H1 (cell line): ENCODE measurements at regions not wholly inside any gene's neighbourhood (a gene's known extent, or its start where the extent isn't known, plus 50 kb on each side); places are given as distances from the start of the nearest gene placed in this dataset.

Source experiments
- CTCF ChIA-PET: fragments of 300-600 bp; sonication (Branson Sonifier 250); formaldehyde crosslinking; loops from one replicate; lab custom pipeline; 2021; ENCODE audit not compliant: partially characterized antibody; lab: Charles Lee
- POLR2A ChIA-PET: fragments of 300-600 bp; sonication (Branson Sonifier 250); formaldehyde crosslinking; loops from one replicate; lab custom pipeline; 2021; ENCODE audit warnings: inconsistent platforms; ENCODE audit not compliant: partially characterized antibody; lab: Charles Lee
- DNase-seq, 2 experiments: peaks; one replicate each; pipeline versions ENCODE4 v3.0.0 to v3.0.0-alpha.2; 2010 to 2022; ENCODE audit warnings: low spot score in 2 of 2, low read depth in 1 of 2, mixed read lengths in 1 of 2
- FAIRE-seq: peaks from 2 replicates; lab custom pipeline; 2011; peaks lifted over from hg19 to GRCh38; lab: Jason Lieb, UNC
- H2AFZ ChIP-seq: 2 replicates; pipeline ENCODE4 v1.8.1; 2012; ENCODE audit warnings: low read length, inconsistent platforms
- H2AK5ac ChIP-seq: 2 replicates; pipeline ENCODE4 v1.6.1; 2013; ENCODE audit warnings: low read depth, low read length
- H2BK120ac ChIP-seq: replicated peaks from 2 replicates; pipeline ENCODE3; 2013; ENCODE audit warnings: low read depth, low read length, inconsistent platforms
- H2BK12ac ChIP-seq: 2 replicates; pipeline ENCODE4 v1.6.1; 2013; ENCODE audit warnings: low read depth, low read length
- H2BK15ac ChIP-seq: 2 replicates; pipeline ENCODE4 v1.6.1; 2013; ENCODE audit warnings: low read length
- H2BK20ac ChIP-seq: 2 replicates; pipeline ENCODE4 v1.6.1; 2013; ENCODE audit warnings: low read length
- H2BK5ac ChIP-seq: 2 replicates; pipeline ENCODE4 v1.6.1; 2013; ENCODE audit warnings: low read depth, low read length
- H3K14ac ChIP-seq: 2 replicates; pipeline ENCODE4 v1.6.1; 2013; ENCODE audit warnings: inconsistent platforms; ENCODE audit not compliant: insufficient read length
- H3K18ac ChIP-seq: 2 replicates; pipeline ENCODE4 v1.6.1; 2013; ENCODE audit warnings: low read length; ENCODE audit errors: extremely low read depth
- H3K23ac ChIP-seq: 2 replicates; pipeline ENCODE4 v1.6.1; 2013; ENCODE audit warnings: inconsistent platforms; ENCODE audit not compliant: insufficient read length
- H3K23me2 ChIP-seq: 2 replicates; pipeline ENCODE4 v1.6.1; 2013; ENCODE audit warnings: low read depth, low read length
- H3K27ac ChIP-seq: 2 replicates; pipeline ENCODE4 v1.6.1; 2011; ENCODE audit warnings: low read depth, low read length, inconsistent platforms
- H3K27me3 ChIP-seq, 4 experiments: replicated peaks in 1 of 4; 1 replicate in 1 of 4; 2 replicates in 3 of 4; pipeline versions ENCODE4 v1.6.1 to v1.8.1; 2011 to 2013; ENCODE audit warnings: low read length in 3 of 4, mild to moderate bottlenecking in 3 of 4, inconsistent platforms in 2 of 4, mixed read lengths in 2 of 4, moderate library complexity in 1 of 4; ENCODE audit not compliant: control insufficient read depth in 3 of 4, insufficient read depth in 3 of 4; ENCODE audit errors: extremely low read depth in 1 of 4
- H3K36me3 ChIP-seq, 4 experiments: 2 replicates each; pipeline versions ENCODE4 v1.6.1 to v1.8.1; 2011 to 2013; ENCODE audit warnings: mild to moderate bottlenecking in 4 of 4, low read length in 3 of 4, moderate library complexity in 2 of 4, control low read depth in 1 of 4, inconsistent platforms in 1 of 4; ENCODE audit not compliant: insufficient read depth in 4 of 4, control insufficient read depth in 2 of 4
- H3K4ac ChIP-seq: replicated peaks from 2 replicates; pipeline ENCODE3; 2013; ENCODE audit warnings: low read length, low read depth, mixed read lengths, inconsistent platforms; ENCODE audit not compliant: insufficient read length
- H3K4me1 ChIP-seq, 4 experiments: replicated peaks in 1 of 4; 1 replicate in 1 of 4; 2 replicates in 3 of 4; pipeline versions ENCODE4 v1.6.1 to v1.8.1; 2011 to 2013; ENCODE audit warnings: low read length in 3 of 4, inconsistent platforms in 2 of 4, mixed read lengths in 1 of 4; ENCODE audit not compliant: insufficient read depth in 4 of 4, control insufficient read depth in 3 of 4
- H3K4me2 ChIP-seq, 2 experiments: 2 replicates each; pipeline versions ENCODE4 v1.6.1 to v1.8.1; 2011 to 2013; ENCODE audit warnings: low read depth in 2 of 2, low read length in 2 of 2, control low read depth in 1 of 2, inconsistent platforms in 1 of 2, mild to moderate bottlenecking in 1 of 2; ENCODE audit not compliant: insufficient read depth in 1 of 2
- H3K4me3 ChIP-seq, 4 experiments: fragments of 200-600, 300-600 bp in 1 of 4; sonication (generic), shearing (Covaris generic), sonication (Bioruptor Twin) in 1 of 4; 2 replicates each; pipeline versions ENCODE4 v1.5.1 to v1.8.1; 2011 to 2016; ENCODE audit warnings: low read length in 4 of 4, low read depth in 3 of 4, control low read depth in 2 of 4, inconsistent platforms in 2 of 4, mild to moderate bottlenecking in 2 of 4, mixed read lengths in 1 of 4, moderate library complexity in 1 of 4; ENCODE audit not compliant: insufficient read depth in 2 of 4; ENCODE audit errors: extremely low read depth in 1 of 4
- H3K56ac ChIP-seq: replicated peaks from 2 replicates; pipeline ENCODE3; 2013; ENCODE audit warnings: low read depth, mild to moderate bottlenecking, mixed read lengths, low read length, inconsistent platforms; ENCODE audit not compliant: insufficient read length
- H3K79me1 ChIP-seq: 2 replicates; pipeline ENCODE4 v1.6.1; 2013; ENCODE audit warnings: low read depth, low read length, control low read depth
- H3K79me2 ChIP-seq, 2 experiments: 2 replicates each; pipeline versions ENCODE4 v1.6.1 to v1.8.1; 2012 to 2013; ENCODE audit warnings: low read length in 2 of 2, mild to moderate bottlenecking in 2 of 2, inconsistent platforms in 1 of 2; ENCODE audit not compliant: insufficient read depth in 2 of 2, control insufficient read depth in 1 of 2
- H3K9ac ChIP-seq, 4 experiments: replicated peaks in 1 of 4; 1 replicate in 1 of 4; 2 replicates in 3 of 4; pipeline versions ENCODE4 v1.6.1 to v1.8.1; 2011 to 2013; ENCODE audit warnings: low read depth in 3 of 4, low read length in 3 of 4, control low read depth in 2 of 4, mild to moderate bottlenecking in 2 of 4, moderate library complexity in 2 of 4, inconsistent platforms in 1 of 4; ENCODE audit errors: extremely low read depth in 1 of 4
- H3K9me3 ChIP-seq, 2 experiments: 2 replicates each; pipeline versions ENCODE4 v1.6.1 to v1.8.1; 2012 to 2013; ENCODE audit warnings: mild to moderate bottlenecking in 2 of 2, moderate library complexity in 2 of 2, control low read depth in 1 of 2, inconsistent platforms in 1 of 2, low read depth in 1 of 2, low read length in 1 of 2, mixed read lengths in 1 of 2; ENCODE audit not compliant: insufficient read depth in 2 of 2
- H4K20me1 ChIP-seq, 2 experiments: replicated peaks in 1 of 2; 2 replicates each; pipeline versions ENCODE3 to v1.8.1; 2011 to 2013; ENCODE audit warnings: inconsistent platforms in 2 of 2, low read length in 2 of 2, mild to moderate bottlenecking in 1 of 2; ENCODE audit not compliant: insufficient read depth in 2 of 2, control insufficient read depth in 1 of 2
- H4K5ac ChIP-seq: 2 replicates; pipeline ENCODE4 v1.6.1; 2013; ENCODE audit warnings: low read length, low read depth, mixed read lengths, inconsistent platforms; ENCODE audit not compliant: insufficient read length
- H4K8ac ChIP-seq: 2 replicates; pipeline ENCODE4 v1.8.0; 2013; ENCODE audit warnings: mild to moderate bottlenecking, moderate library complexity, low read length, inconsistent platforms; ENCODE audit not compliant: insufficient read depth; ENCODE audit errors: extremely low read depth
- H4K91ac ChIP-seq: replicated peaks from 2 replicates; pipeline ENCODE3; 2013; ENCODE audit warnings: low read length, mixed read lengths, inconsistent platforms; ENCODE audit not compliant: insufficient read length
- EP300 ChIP-seq, 2 experiments: IDR thresholded peaks; 1 replicate in 1 of 2; 2 replicates in 1 of 2; pipeline ENCODE4 v1.6.1; 2011 to 2012; ENCODE audit warnings: low read depth in 2 of 2, low read length in 2 of 2, mild to moderate bottlenecking in 2 of 2, borderline replicate concordance in 1 of 2, inconsistent platforms in 1 of 2, moderate library complexity in 1 of 2
- EZH2 ChIP-seq: fragments of 200-600 bp; sonication (generic); IDR thresholded peaks from 2 replicates; pipeline ENCODE4 v1.7.1; 2012; ENCODE audit warnings: low read depth, mild to moderate bottlenecking, moderate library complexity, low read length, inconsistent platforms; ENCODE audit not compliant: severe bottlenecking
- GABPA ChIP-seq: IDR thresholded peaks from 2 replicates; pipeline ENCODE4 v1.6.1; 2011; ENCODE audit warnings: mild to moderate bottlenecking, low read length, moderate library complexity, borderline replicate concordance; ENCODE audit not compliant: insufficient read depth
- HDAC2 ChIP-seq, 2 experiments: fragments of 300-600 bp in 1 of 2; sonication (generic) in 1 of 2; IDR thresholded peaks; 2 replicates each; pipeline ENCODE4 v1.6.1; 2011 to 2012; ENCODE audit warnings: low read depth in 2 of 2, low read length in 2 of 2, mild to moderate bottlenecking in 2 of 2, moderate library complexity in 2 of 2, borderline replicate concordance in 1 of 2, inconsistent platforms in 1 of 2
- JUND ChIP-seq: IDR thresholded peaks from 2 replicates; pipeline ENCODE4 v1.6.1; 2011; ENCODE audit warnings: mild to moderate bottlenecking, improper control_type of control experiment, low read length
- PHF8 ChIP-seq: fragments of 200-600 bp; sonication (generic); conservative IDR thresholded peaks from 2 replicates; pipeline ENCODE4 v1.7.1; 2012; ENCODE audit warnings: low read depth, mild to moderate bottlenecking, inconsistent platforms, low read length, moderate library complexity
- POLR2A ChIP-seq, 2 experiments: IDR thresholded peaks; 1 replicate in 1 of 2; 2 replicates in 1 of 2; pipeline ENCODE4 v1.6.1; 2011; ENCODE audit warnings: low read depth in 2 of 2, low read length in 2 of 2, mild to moderate bottlenecking in 2 of 2; ENCODE audit errors: control extremely low read depth in 1 of 2
- RBBP5 ChIP-seq: IDR thresholded peaks from 2 replicates; pipeline ENCODE4 v1.7.1; 2012; ENCODE audit warnings: low read depth, mild to moderate bottlenecking, inconsistent platforms, low read length, moderate library complexity, borderline replicate concordance
- SIRT6 ChIP-seq: IDR thresholded peaks from one replicate; pipeline ENCODE4 v1.7.1; 2012; ENCODE audit warnings: low read length, inconsistent platforms
- SIX5 ChIP-seq: IDR thresholded peaks from 2 replicates; pipeline ENCODE4 v1.6.1; 2011; ENCODE audit warnings: mild to moderate bottlenecking, low read depth, low read length
- SUZ12 ChIP-seq: fragments of 200-600 bp; sonication (generic); IDR thresholded peaks from 2 replicates; pipeline ENCODE4 v1.6.1; 2012; ENCODE audit warnings: mild to moderate bottlenecking, inconsistent platforms, low read length, moderate library complexity, mixed read lengths
- TEAD4 ChIP-seq: IDR thresholded peaks from 2 replicates; pipeline ENCODE4 v1.6.1; 2012; ENCODE audit warnings: low read depth, low read length, inconsistent platforms, mixed read lengths
- WGBS, 2 experiments: shearing (Covaris generic) in 1 of 2; methylation state at CpG; one replicate each; pipeline versions ENCODE4 v1.1.6 to v1.1.7; 2013 to 2015; ENCODE audit warnings: low lambda C conversion rate in 2 of 2, mixed read lengths in 2 of 2, inconsistent platforms in 1 of 2, low coverage in 1 of 2, missing lambda C conversion rate in 1 of 2; ENCODE audit not compliant: insufficient replicate concordance in 2 of 2, insufficient coverage in 1 of 2, insufficient read length in 1 of 2; ENCODE audit errors: extremely low coverage in 1 of 2, missing lambda C conversion rate in 1 of 2; 5-methylcytosine and 5-hydroxymethylcytosine counted together
- TF ChIP-seq, protein P1 (sequence below): IDR thresholded peaks from 2 replicates; pipeline ENCODE4 v1.6.1; 2012; ENCODE audit warnings: inconsistent platforms
- TF ChIP-seq, protein P2 (sequence below): IDR thresholded peaks from 2 replicates; pipeline ENCODE4 v1.6.1; 2011; ENCODE audit warnings: low read depth, mild to moderate bottlenecking, low read length; ENCODE audit not compliant: insufficient read depth

DNA sequence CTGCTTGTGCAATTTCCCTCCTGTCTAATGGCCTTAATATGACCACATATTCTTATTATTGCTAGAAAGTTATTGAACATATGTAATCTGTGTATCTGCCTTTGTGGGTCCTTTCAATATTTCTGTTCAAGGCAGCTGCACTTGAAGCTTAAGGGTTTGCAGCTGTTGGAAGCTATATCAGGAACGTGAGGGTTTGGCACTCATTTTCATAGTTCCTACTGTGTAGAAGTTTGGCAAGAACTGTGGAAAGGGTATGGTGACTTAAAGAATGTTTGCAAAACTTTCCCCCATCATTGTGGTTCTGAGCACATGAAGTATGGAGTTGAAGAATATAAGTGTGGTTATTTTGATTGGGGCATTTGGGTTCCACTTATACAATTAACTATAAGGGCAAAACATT lies 144.7 kb upstream of the SEMA3A start:
- Histone ChIP-seq H2BK120ac (no peak overlapping the region), H3K4me3 (no peak overlapping the region), H3K4me1 (no peaks in the 10 kb centered on the region), H3K9ac (no peak overlapping the region), H3K23me2 (no peaks in the 10 kb centered on the region), H3K27ac (no peak overlapping the region), H3K79me1 (no peaks in the 10 kb centered on the region), H2AK5ac (no peak overlapping the region), H4K8ac (no peak overlapping the region), H3K14ac (no peak overlapping the region), H2BK5ac (no peak overlapping the region), H3K23ac (no peak overlapping the region), H4K91ac (no peak overlapping the region), H2BK12ac (no peak overlapping the region), H2BK15ac (no peak overlapping the region), H3K9me3 (no peaks in the 10 kb centered on the region), H2AFZ (no peak overlapping the region), H3K4ac (no peak overlapping the region), H3K36me3 (no peaks in the 10 kb centered on the region), H4K5ac (no peak overlapping the region), H3K27me3 (no peaks in the 10 kb centered on the region), H3K4me2 (no peak overlapping the region), H3K56ac (no peak overlapping the region), H3K18ac (no peak overlapping the region), H4K20me1 (no peaks in the 10 kb centered on the region), H3K79me2 (no peaks in the 10 kb centered on the region), H2BK20ac (no peak overlapping the region)
- WGBS, 2 experiments: 88% methylated on average over 1 of the region's 1 CpG; no CpG with 5 or more reads in 1 of the 2 experiments
- FAIRE-seq: no peak
- ChIA-PET CTCF (no interaction called here), POLR2A (no interaction called here)
- no peak for TF ChIP-seq EZH2
- TF ChIP-seq, protein P1, sequence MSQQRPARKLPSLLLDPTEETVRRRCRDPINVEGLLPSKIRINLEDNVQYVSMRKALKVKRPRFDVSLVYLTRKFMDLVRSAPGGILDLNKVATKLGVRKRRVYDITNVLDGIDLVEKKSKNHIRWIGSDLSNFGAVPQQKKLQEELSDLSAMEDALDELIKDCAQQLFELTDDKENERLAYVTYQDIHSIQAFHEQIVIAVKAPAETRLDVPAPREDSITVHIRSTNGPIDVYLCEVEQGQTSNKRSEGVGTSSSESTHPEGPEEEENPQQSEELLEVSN: no peak
- no peak for TF ChIP-seq TEAD4
- no peak for TF ChIP-seq GABPA
- no peak for TF ChIP-seq HDAC2 (IDR thresholded peaks at IDR 0.05; ENCODE audit: borderline replicate concordance in 1 of 2, low read depth in 2 of 2, low read length in 2 of 2)
- TF ChIP-seq RBBP5: no peak
- no peak for TF ChIP-seq PHF8
- TF ChIP-seq SIRT6: no peak
- TF ChIP-seq JUND: no peak
- TF ChIP-seq, protein P2, sequence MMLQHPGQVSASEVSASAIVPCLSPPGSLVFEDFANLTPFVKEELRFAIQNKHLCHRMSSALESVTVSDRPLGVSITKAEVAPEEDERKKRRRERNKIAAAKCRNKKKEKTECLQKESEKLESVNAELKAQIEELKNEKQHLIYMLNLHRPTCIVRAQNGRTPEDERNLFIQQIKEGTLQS: no peak
- TF ChIP-seq EP300 (IDR thresholded peaks at IDR 0.05; ENCODE audit: borderline replicate concordance in 1 of 2, low read depth in 2 of 2, low read length in 2 of 2): no peak
- TF ChIP-seq POLR2A (IDR thresholded peaks at IDR 0.05; ENCODE audit: control extremely low read depth in 1 of 2, low read depth in 2 of 2, low read length in 2 of 2): no peak
- no peak for TF ChIP-seq SIX5
- TF ChIP-seq SUZ12: no peak
- no peak for DNase-seq
